ENCODE measurements at regions not wholly inside any gene's neighbourhood (a gene's known extent, or its start where the extent isn't known, plus 50 kb on each side); places are given as distances from the start of the nearest gene placed in this dataset.
"Not testable (repeated sequence)": the region's sequence is repeated elsewhere in the genome, so short reads cannot be mapped to it uniquely, and the experiment has no call there.

- DNase-seq: no peak
These were observed 827.1 kb downstream of the PLOD2 start for GRCh38 chr3:145333931-145334330.

GRCh38 chr3:145355206-145355605, 805.8 kb downstream of the PLOD2 start:
- no peak for DNase-seq

- no peak for DNase-seq
These were observed 803.5 kb downstream of the PLOD2 start for GRCh38 chr3:145357453-145357852.

- no peak for DNase-seq
These were observed 801.9 kb downstream of the PLOD2 start for GRCh38 chr3:145359040-145359439.

GRCh38 chr3:145368748-145369147, 792.2 kb downstream of the PLOD2 start:
- no peak for DNase-seq

GRCh38 chr3:145370870-145371269, 790.1 kb downstream of the PLOD2 start:
- DNase-seq: no peak

- no peak for DNase-seq
These were observed 783.7 kb downstream of the PLOD2 start for GRCh38 chr3:145377301-145377700.

GRCh38 chr3:145383416-145383815, 777.6 kb downstream of the PLOD2 start:
- DNase-seq: no peak

- no peak for DNase-seq
These were observed 776.7 kb downstream of the PLOD2 start for GRCh38 chr3:145384307-145384706.

GRCh38 chr3:145387211-145387610, 773.8 kb downstream of the PLOD2 start:
- DNase-seq: no peak

GRCh38 chr3:145395421-145395820, 765.6 kb downstream of the PLOD2 start:
- no peak for DNase-seq

- DNase-seq: no peak
These were observed 749.4 kb downstream of the PLOD2 start for GRCh38 chr3:145411605-145412004.

GRCh38 chr3:145417678-145418077, 743.3 kb downstream of the PLOD2 start:
- no peak for DNase-seq

- DNase-seq: no peak
These were observed 738.4 kb downstream of the PLOD2 start for GRCh38 chr3:145422556-145422955.

- DNase-seq: no peak
These were observed 733.6 kb downstream of the PLOD2 start for GRCh38 chr3:145427355-145427754.

GRCh38 chr3:145429546-145429945, 731.4 kb downstream of the PLOD2 start:
- no peak for DNase-seq

- no peak for DNase-seq
These were observed 712.5 kb downstream of the PLOD2 start for GRCh38 chr3:145448436-145448835.

GRCh38 chr3:145450018-145450682, 710.8 kb downstream of the PLOD2 start:
- DNase-seq: no peak

- no peak for DNase-seq
These were observed 703.0 kb downstream of the PLOD2 start for GRCh38 chr3:145457825-145458552.

- not testable (repeated sequence) for DNase-seq
These were observed 701.3 kb downstream of the PLOD2 start for GRCh38 chr3:145459681-145460080.

GRCh38 chr3:145471976-145472375, 689.0 kb downstream of the PLOD2 start:
- no peak for DNase-seq

- DNase-seq: not testable (repeated sequence)
These were observed 678.2 kb downstream of the PLOD2 start for GRCh38 chr3:145482735-145483134.

GRCh38 chr3:145483992-145484391, 677.0 kb downstream of the PLOD2 start:
- DNase-seq: no peak

- no peak for DNase-seq
These were observed 672.0 kb downstream of the PLOD2 start for GRCh38 chr3:145489011-145489410.
